ENCODE measurements at regions not wholly inside any gene's neighbourhood (a gene's known extent, or its start where the extent isn't known, plus 50 kb on each side); places are given as distances from the start of the nearest gene placed in this dataset.

- DNase-seq, result no peak
Measured at GRCh38 chr12:24054416-24054815, 104.9 kb upstream of the SOX5 start.

GRCh38 chr12:24049728-24050127, 100.3 kb upstream of the SOX5 start:
- no peak for DNase-seq

DNA sequence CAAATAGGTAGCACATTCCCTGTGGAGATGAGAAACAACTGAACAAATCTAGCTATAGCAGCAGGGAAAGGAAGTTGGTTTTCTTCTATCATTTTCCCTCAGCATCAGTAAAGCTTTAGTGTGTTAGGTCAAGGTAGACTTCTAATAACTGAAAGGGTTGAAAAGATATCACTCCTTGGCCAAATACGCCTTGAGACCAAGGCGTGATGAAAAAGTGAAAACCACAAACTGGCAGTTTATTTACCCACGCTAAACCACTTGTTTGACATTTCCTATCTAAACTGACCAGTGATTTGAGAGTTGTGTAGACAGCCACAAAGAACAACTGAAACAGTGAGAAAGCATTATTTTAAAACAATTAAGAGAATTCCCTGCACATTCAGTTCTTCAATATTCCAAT, 99.6 kb upstream of the SOX5 start:
- DNase-seq, result no peak

DNA sequence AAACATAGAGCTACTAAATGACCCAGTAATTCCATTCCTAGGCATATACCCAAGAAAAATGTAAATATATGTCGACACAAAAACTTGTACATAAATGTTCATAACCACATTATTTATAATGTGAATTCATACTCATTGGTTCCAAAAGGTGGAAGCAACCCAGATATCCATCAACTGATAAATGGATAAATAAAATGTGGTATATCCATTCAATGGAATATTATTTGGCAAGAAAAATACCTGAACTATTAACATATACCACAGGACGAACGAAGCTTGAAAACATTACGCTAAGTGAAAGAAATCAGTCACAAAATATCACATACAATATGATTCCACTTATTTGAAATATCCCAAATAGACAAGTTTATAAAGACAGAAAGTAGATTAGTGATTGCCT, 99.0 kb upstream of the SOX5 start:
- DNase-seq, result no peak

DNA sequence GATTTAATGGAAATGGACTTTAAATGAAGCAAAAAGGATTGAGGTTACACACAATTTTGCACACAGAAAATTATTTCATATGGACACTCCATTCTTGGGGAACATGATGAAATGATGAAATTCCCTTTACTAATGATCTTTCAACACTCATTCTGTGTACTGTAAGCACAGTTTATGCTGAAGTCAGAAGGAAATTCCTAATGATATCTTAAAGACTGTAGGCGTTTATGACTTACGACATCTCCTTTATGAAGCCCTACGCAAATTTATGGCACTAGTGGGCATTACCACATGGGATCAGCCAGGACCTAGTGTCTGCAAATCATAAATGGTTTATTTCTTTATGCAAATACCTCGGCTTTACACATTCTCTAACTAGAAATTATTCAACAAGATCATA, 97.9 kb upstream of the SOX5 start:
- no peak for DNase-seq

- no peak for DNase-seq
Measured at GRCh38 chr12:24045816-24046257, 96.4 kb upstream of the SOX5 start.

DNA sequence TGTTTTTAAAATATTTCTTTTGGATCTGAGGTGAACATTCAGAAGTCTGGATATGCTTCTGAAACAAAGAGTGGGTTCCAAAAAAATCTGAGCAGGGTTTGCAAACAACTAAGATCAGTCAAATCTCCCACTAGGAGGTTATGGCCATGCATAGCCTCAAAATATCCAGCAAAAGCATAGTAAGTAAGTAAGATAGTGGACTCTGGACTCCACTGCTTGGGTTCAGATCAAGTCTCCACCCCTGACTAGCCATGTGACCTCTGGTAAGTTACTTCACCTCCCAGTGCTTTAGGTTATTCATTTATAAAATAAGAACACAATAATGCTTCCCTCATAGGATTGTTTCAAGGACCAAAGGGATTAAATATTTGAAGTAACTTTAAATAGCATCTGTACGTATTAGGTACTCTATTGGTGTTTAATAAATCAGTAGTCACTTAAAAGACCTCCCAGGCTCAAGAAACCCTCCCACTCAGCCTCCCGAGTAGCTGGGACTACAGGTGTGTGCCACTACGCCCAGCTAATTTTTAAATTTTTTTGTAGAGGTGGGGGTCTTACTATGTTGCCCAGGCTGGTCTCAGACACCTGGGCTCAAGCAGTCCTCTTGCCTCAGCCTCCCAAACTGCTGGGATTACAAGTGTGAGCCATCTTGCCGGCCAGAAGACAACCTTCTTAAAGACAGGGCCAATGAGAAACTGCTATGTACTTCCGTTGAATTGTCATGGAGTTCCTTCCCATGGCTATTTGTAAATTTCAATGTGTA, 95.7 kb upstream of the SOX5 start:
- DNase-seq, result no peak

DNA sequence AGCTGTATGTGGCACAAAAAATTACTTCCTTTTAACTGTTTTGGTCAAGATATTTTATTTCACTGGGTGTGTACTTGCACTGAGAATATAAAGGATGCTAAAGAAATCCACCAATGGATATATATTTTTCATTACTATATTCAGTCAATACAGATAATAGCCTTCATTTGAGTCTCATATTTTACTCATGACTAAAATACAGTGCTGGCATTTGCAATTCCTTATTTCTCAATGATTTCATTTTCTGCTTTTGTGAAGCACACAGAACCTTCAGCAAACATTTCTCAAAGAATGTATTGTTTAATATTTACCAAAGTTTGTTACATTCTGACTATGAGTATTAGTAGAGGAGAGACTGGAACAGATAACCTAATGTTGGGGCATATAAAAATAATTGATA, 93.2 kb upstream of the SOX5 start:
- no peak for DNase-seq

DNA sequence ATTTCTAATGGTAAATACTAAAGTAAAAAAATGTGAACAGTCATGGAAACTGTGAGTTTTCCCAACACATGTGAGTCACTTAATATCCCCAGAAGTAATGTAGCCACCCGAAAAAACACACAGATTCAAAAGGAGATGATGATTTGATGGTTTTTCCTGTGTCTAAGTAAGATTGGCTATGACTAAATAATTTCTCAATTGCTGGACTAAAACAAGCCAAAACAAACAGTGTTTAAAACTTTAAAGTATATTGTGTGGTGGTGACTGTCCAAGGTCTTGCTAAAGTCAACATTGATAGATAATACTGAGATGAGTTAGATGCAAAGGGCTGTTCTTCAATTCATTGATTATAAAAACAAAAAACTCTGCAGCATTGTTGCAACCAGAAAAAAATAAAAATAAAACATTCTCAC, 89.6 kb upstream of the SOX5 start:
- DNase-seq, result no peak

DNA sequence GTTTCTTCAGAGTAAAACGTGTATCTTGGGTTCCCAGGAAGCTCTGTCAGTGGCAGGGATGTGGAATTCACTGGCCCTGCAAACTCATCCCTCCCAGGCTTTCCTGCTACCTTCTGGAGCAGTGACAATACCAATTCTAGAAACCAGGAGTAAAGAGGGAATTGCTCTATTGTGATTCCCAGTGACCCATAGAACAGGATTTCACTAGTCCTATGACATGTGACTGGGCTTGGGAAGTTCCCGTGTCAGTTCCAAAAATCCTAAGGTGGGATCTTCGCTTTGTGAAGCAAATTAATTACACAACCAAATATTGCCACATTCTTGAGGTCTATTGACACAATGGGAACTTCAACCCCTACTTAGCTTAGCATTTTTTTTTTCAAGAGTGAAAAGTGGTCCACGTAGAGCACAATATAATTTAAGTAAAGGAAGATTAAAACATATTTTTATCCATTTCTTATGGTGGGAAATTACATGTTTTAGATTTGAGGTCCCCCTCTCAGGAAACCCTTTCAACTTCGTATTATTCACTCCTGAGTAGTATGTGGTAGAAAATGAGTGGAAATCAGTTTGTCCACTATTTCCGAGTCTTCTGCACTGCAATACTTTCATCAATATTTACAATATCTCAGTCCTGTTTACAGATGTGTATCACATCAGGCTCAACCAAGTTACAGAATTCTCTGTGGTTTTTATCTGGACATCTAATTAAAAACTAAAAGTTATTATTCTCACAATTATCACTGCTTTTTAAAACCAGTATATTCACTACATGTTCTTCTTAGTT, 88.9 kb upstream of the SOX5 start:
- no peak for DNase-seq

DNA sequence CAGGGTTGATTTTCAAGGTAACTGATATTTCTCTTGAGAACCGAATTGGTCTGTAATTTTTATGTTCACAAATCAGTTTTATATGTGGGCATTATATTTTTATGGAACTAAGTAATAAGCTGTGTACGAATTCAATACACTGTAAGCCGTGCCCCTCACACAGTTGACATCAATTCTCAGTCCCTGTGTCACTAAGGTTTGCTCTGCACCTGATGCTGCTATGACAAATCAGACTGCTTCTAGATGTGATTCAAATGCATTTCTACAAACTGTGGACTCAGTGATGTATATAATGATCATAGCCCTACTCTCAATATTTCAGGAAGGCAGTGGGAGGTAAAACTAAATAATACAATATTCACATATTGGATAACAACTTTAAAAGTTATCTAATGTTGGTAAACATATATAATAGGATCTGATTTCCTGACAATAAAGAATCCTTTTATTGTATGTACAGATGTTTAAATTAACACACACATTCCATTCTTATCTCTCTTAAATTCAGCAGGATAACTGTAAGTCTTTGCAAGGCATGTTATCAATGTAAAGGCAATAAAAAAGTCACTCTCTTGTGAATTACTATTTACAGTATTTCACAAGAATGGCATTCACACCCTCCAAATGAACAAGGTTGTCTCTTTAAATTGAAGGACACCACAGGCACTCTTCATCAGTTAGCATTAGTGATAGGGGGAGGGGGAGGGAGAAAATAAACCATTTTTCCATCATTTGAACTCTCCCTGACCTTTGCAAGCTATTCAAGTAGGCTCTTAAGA, 87.2 kb upstream of the SOX5 start:
- DNase-seq, result no peak

DNA sequence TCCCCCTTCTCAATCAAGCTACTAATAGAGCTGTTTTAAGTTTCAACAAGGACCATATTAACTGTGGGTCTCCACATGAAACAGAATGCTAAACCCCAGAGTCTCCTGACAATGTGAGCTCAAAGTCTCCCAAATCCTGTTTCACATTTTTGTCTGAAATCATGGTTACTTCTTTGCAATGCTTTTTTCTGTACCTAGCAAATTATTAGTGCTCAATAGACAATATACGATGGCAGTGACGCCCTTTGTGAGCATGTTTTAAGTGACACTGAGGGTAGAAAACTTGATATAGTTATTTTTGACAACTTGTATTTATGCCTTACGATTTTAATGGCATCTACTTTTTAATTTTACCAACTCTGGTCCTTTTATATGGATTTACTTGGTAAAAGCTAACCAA, 85.4 kb upstream of the SOX5 start:
- no peak for DNase-seq

- no peak for DNase-seq
Measured at GRCh38 chr12:24034160-24034559, 84.7 kb upstream of the SOX5 start.

GRCh38 chr12:24027352-24027751, 77.9 kb upstream of the SOX5 start:
- no peak for DNase-seq

DNA sequence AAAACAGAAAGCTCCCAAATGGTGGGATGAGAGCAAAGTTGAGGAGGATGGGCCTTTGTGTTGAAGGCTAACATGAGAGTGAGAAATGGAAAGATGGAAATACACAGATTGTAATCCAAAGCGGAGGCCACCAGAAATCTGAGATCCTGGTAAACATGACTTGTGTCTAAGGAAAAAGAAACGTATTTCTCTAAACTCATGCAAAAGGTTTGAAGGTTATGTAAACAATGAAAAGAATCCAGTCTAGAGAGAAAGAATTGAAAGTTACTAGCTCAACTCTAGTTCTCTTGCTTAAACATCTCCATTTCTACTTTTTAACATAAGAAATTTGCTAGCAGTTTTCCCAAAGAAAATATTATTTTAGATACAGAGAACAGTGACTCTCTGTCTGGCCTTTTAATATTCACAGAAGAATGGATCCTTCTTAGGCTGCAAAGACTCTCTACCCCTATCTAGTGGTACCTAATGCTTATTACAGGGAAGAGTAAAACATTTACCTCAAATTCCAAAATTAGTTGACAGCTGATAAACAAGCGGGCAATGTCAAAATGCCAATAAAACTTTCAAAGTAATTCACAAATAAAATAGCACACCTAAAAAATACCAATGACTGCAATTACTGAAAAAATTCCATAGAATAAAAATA, 75.8 kb upstream of the SOX5 start:
- DNase-seq, result no peak

- no peak for DNase-seq
Measured at GRCh38 chr12:24023081-24023480, 73.6 kb upstream of the SOX5 start.

DNA sequence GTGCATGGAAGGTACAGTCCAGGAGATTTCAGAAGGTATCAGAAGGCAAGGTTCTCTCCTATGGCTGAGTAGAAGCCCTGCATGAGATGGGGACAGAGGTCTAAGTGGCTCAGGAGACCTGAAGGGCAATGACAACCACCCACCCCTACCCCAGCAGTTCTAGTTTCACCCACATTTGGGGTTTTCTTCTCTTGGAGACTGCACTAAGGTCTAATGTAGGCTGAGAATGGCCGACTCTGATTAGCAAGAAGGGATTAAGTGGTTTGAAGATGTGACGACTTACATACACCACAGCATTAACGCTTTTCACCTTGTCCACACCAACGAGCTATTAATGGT, 71.7 kb upstream of the SOX5 start:
- DNase-seq, result no peak

DNA sequence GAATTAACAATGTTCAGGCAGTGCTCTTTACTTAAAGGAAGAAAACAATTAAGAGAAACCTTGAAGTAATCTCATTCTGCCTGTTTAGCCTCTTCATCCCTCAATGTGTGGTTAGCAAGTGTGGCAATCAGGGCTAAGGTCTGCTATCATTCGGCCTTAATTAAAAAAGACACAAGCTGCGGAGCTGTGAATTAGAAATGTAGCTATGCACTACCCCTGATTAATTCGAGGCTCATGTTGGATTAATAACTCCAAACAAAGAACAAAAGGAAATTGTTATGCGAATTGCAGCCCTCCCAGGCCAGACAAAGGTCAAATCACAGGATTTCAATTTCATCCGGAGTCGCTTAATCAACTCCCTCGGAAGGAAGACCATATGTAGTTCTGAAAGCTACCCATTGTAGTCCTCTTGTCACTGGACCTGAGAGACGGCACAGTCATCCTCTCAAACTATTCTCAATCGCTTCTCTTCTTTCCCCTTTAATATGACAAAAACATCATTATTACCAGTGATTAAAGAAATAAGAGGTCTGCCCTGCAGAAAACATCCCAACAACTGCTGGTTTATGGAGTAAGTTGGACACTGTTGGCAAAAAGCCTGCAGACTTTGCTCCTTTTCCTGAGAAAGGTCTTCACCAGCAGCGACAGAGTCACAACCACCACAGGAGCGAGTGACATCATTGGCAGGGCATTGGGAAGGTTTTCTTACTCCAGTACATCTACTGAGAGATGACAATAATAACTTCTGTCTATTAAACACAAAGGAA, 71.1 kb upstream of the SOX5 start:
- no peak for DNase-seq

DNA sequence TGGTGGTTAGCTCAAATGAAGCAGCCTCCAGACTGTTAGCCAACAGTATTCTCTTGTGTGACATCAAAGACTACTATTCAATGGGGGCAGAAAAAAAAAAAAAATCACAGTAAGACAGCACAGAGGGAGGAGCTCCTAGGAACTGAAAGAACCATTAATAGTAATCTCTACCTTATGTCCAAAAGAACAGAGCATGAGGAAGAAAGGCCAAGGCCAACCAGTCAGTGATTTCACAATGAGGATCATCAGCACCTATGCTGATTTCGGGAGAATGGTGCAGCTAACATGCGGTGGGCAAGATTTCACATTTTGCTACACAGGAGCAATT, 66.3 kb upstream of the SOX5 start:
- no peak for DNase-seq

DNA sequence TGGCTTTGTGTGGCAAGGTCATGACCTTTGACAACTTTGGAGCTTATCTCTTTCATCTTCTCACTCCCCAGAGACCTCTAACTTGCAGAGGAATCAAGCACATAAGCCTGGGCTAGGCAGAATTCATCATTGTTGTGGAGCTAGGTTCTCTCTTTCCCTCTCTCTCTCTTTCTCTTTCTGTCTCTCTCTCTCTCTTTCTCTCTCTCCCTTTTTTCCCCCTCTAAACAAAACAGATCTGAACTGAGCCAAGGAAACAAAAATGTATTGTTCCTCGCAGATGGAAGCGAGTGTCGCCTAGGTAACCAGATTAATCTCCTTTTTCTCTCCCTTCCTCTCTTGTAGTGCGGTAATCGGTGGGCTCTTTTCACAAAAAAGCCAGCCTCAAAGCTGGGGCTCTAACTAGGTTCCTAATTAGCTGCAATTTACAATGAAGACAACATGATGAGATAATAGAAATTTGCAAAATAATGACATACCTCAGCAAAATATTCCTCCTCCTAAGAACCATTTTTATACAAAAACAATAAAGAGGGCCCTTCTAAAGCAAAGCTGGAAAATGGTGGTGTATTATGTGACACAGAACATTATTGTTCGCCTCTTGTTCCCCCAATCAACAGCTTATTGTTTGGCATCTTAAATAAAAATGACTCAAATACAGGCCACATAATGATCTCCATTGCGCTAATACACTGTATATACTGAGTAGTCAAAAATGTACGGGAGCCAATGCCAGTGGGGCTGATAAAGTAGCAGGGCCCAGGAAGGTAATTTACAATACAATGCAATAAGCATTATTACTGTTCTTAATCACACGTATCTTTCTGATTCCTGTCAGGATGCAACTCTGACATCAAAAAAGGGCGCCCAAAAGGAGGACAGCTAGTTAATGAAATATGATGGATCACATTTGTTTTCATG, 65.7 kb upstream of the SOX5 start:
- peak in 2 of 56 donors; percentile 1 to 16 for DNase-seq
